HG03097 (cell line): ENCODE measurements at regions not wholly inside any gene's neighbourhood (a gene's known extent, or its start where the extent isn't known, plus 50 kb on each side); places are given as distances from the start of the nearest gene placed in this dataset.
"Not testable (repeated sequence)": the region's sequence is repeated elsewhere in the genome, so short reads cannot be mapped to it uniquely, and the experiment has no call there.

Source experiments
- ATAC-seq: cut with Tn5 transposase; IDR thresholded peaks from one replicate; pipeline ENCODE4 v1.9.1; 2021; ENCODE audit not compliant: unreplicated experiment, low FRiP score

- ATAC-seq, result no peak
These were observed 412.3 kb downstream of the MAT2B start for GRCh38 chr5:163917747-163918146.

- not testable (repeated sequence) for ATAC-seq
These were observed 429.6 kb downstream of the MAT2B start for GRCh38 chr5:163934990-163935389.

DNA sequence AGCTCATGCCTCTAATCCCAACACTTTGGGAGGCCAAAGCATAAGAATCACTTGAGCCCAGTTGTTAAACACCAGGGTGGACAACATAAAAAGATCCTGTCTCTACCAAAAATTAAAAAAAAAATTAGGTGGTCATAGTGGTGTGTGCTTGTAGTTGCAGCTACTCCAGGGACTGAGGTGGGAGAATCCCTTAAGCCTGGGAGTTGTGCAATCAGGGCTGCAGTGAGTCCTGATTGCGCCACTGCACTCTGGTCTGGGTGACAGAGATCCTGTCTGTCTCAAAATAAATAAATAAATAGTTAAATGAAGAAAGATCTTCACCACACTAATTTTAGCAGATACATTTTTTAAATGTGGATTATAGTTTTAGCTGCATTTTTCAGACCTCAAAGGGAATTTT lies 433.2 kb downstream of the MAT2B start:
- ATAC-seq, result no peak

GRCh38 chr5:163941079-163941478 lies 435.7 kb downstream of the MAT2B start:
- ATAC-seq, result no peak

- peak; percentile 64 for ATAC-seq
These were observed 438.1 kb downstream of the MAT2B start for GRCh38 chr5:163943546-163943945.

DNA sequence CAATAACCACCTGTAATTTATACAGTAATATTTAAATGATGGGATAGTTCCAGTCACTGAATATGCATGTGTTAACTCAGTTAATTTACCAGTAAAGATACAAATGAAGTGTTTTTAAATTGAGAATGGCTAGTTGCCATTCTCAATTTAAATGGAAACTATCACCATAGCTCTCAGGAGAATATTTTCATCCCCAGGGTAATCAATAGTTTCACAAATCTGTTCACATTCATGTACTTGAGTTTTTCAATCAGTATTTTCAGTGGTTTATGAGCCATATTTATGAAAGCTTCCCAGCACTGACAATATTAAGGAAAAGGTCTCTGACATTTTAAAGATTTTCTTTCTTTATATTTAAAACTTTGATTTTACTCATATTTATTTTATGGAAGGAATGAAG lies 439.3 kb downstream of the MAT2B start:
- no peak for ATAC-seq

- ATAC-seq, result no peak
These were observed 442.6 kb downstream of the MAT2B start for GRCh38 chr5:163947848-163948666.

- ATAC-seq, result no peak
These were observed 444.8 kb downstream of the MAT2B start for GRCh38 chr5:163950248-163950647.

- ATAC-seq, result no peak
These were observed 445.6 kb downstream of the MAT2B start for GRCh38 chr5:163951069-163951468.

GRCh38 chr5:163953901-163954300 lies 448.5 kb downstream of the MAT2B start:
- no peak for ATAC-seq

DNA sequence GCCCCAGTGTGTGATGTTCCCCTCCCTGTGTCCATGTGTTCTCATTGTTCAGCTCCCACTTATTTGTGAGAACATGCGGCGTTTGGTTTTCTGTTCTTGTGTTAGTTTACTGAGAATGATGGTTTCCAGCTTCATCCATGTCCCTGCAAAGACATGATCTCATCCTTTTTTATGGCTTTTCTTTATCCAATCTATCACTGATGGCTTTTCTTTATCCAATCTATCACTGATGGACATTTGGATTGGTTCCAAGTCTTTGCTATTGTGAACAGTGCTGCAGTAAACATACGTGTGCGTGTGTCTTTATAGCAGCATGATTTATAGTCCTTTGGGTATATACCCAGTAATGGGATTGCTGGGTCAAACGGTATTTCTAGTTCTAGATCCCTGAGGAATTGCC lies 455.8 kb downstream of the MAT2B start:
- ATAC-seq, result not testable (repeated sequence)

GRCh38 chr5:163963881-163964280 lies 458.5 kb downstream of the MAT2B start:
- ATAC-seq, result no peak

DNA sequence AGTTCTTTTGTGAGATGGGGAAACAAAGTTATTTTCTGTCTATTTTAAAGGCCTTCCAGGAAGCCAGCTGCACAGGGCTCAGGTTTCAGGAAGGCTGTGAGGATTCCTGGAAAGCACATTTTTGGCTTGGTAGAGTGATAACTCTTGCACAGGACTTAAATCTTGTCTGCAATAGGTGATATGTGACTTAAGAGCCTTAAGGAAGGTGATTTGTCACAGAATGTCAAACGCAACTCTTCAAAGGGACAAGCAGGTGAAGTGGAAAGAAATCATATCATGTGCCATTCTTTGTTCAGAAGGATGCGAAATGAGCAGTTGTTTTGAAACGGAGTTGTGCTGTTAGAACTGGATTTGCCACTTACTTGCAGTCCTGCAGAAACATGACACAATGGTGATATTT lies 459.3 kb downstream of the MAT2B start:
- no peak for ATAC-seq

DNA sequence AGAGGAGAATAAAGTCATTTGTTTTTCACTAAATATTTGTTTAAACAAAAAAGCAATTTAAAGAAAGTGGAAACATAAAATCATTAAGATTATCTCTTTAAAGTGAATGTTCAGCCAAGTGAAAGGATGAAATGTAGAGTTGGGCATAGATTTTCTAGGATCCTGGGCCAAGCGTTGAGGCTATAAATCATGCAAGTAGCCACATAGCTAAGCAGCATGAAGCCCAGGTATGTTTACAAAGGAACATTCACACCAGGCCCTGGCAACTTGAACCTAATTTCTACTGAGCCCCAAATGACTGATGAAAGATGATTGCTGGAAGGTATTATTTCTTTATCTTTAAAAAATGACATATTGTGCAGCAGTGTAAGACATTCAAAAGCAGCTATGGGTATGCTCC lies 461.8 kb downstream of the MAT2B start:
- no peak for ATAC-seq

DNA sequence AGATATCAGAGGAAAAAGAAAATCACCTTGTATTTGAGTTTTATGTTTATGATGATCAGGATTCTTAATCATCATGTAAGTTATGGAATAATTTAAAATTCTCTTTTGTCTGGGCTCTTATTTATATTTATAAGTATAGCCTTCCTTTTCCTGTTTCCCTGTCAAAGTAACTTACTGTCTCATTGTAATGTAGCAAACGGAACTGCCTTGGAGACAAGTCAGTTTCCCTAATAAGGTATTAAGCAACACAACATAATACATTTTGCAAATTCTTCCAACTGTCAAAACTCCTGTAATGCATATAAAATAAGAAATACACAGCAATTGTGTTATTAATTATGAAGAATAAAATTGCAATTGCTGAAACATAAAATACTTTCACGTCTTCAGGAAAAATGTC lies 463.2 kb downstream of the MAT2B start:
- no peak for ATAC-seq

- ATAC-seq, result no peak
These were observed 471.3 kb downstream of the MAT2B start for GRCh38 chr5:163976696-163977095.

DNA sequence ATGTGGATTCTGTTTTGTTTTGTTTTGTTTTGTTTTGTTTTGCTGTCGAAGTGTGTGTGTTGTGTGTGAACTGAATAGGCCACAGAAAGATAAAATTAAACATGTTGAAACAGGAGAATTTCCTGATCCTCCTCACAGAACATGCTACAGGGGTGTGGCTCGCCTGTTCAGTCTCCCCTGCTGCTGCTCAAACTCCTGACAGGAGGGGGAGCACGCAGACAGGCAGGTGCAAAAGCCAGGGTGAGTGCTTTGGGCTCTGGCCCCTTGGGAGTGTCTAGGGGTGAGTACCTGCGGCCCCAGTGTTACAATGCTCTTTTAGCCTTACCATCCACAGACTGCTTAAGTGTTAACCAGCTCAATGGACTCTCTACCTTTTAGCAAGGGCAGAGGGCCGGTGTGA lies 473.5 kb downstream of the MAT2B start:
- ATAC-seq, result peak; percentile 57

GRCh38 chr5:163988566-163988965 lies 483.1 kb downstream of the MAT2B start:
- ATAC-seq, result no peak

GRCh38 chr5:163993126-163993525 lies 487.7 kb downstream of the MAT2B start:
- ATAC-seq, result no peak

DNA sequence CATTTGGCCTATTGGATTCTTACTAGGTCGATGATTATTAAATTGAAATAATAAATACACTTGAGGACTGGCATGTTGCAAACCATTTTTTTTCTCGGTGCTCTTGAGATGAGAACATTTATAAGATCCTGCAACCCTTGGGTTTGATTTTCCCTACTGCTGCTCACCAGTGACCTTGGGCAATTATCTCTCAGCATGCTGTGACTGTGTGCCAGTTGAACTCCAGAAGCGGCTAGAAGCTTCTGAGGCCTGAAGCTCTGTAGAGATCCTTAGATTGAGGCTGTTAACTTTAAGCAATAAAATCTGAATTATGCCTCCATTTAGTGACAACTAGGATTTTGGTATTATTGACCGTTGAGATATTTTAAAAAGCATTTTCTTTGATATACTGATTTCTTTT lies 489.8 kb downstream of the MAT2B start:
- ATAC-seq, result no peak

GRCh38 chr5:163997965-163998364 lies 492.5 kb downstream of the MAT2B start:
- ATAC-seq, result no peak

DNA sequence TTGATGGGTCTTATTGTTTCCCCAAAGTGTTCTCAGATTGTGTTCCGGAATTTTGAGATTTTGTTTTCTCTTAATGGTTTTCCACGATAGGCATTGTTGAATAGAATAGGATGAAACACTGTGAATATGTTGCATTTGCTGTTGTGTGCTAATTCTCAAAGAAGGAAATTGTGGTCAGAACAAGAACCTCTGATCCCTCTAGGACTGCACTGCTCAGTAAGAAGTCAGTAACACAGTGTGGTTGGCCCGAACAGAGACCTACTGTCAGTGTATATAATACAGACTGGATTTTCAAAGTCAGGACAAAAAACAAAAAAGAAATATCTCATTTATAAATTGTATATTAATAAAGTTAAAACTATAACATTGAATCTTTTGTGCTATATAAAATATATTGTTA lies 494.8 kb downstream of the MAT2B start:
- ATAC-seq, result no peak

- no peak for ATAC-seq
These were observed 495.4 kb downstream of the MAT2B start for GRCh38 chr5:164000819-164001218.
